Spleen (tissue), 11 donors: ENCODE measurements at regions not wholly inside any gene's neighbourhood (a gene's known extent, or its start where the extent isn't known, plus 50 kb on each side); places are given as distances from the start of the nearest gene placed in this dataset.

Source experiments
- DNase-seq: peaks from one replicate; pipeline ENCODE4 v3.0.0-alpha.2; 2020
- H3K27ac ChIP-seq, 8 donors: fragments of 200-600 bp; sonication (generic) in 7 of 8; 1 replicate in 4 of 8; 2 replicates in 4 of 8; pipeline versions ENCODE4 v1.5.0 to v1.8.0; 2016 to 2021; ENCODE audit warnings: inconsistent platforms in 4 of 8, mild to moderate bottlenecking in 4 of 8, moderate library complexity in 1 of 8
- H3K27me3 ChIP-seq, 7 donors: fragments of 200-600 bp; sonication (generic) in 6 of 7; replicated peaks in 1 of 7; 1 replicate in 4 of 7; 2 replicates in 3 of 7; pipeline versions ENCODE4 v1.5.0 to v1.8.0; 2016 to 2021; ENCODE audit warnings: inconsistent platforms in 3 of 7, mild to moderate bottlenecking in 1 of 7
- H3K36me3 ChIP-seq, 6 donors: fragments of 200-600 bp; sonication (generic) in 5 of 6; 1 replicate in 4 of 6; 2 replicates in 2 of 6; pipeline versions ENCODE4 v1.5.0 to v1.8.0; 2016 to 2021; ENCODE audit warnings: inconsistent platforms in 2 of 6
- H3K4me1 ChIP-seq, 6 donors: fragments of 200-600 bp; sonication (generic) in 5 of 6; 1 replicate in 3 of 6; 2 replicates in 3 of 6; pipeline versions ENCODE4 v1.5.0 to v1.8.0; 2016 to 2021; ENCODE audit warnings: inconsistent platforms in 3 of 6
- H3K4me3 ChIP-seq, 8 donors: fragments of 200-600 bp; sonication (generic) in 7 of 8; 1 replicate in 4 of 8; 2 replicates in 4 of 8; pipeline versions ENCODE4 v1.5.0 to v1.8.0; 2016 to 2021; ENCODE audit warnings: inconsistent platforms in 4 of 8, mild to moderate bottlenecking in 4 of 8, moderate library complexity in 2 of 8
- H3K9me3 ChIP-seq, 8 donors: fragments of 200-600 bp; sonication (generic) in 7 of 8; 1 replicate in 4 of 8; 2 replicates in 4 of 8; pipeline versions ENCODE4 v1.5.0 to v1.8.0; 2016 to 2021; ENCODE audit warnings: inconsistent platforms in 4 of 8
- CTCF ChIP-seq, 11 experiments: fragments of 200-600 bp in 7 of 11; fragments of 450-650 bp in 4 of 11; sonication (generic) in 4 of 11; IDR thresholded peaks in 8 of 11; conservative IDR thresholded peaks in 3 of 11; 1 replicate in 7 of 11; 2 replicates in 4 of 11; pipeline versions ENCODE4 v1.4.0 to v1.8.0; 2016 to 2021; ENCODE audit warnings: antibody characterized with exemption in 11 of 11, inconsistent platforms in 4 of 11, mild to moderate bottlenecking in 1 of 11
- POLR2A ChIP-seq, 3 donors: fragments of 450-650 bp; IDR thresholded peaks; one replicate each; pipeline ENCODE4 v1.5.1; 2017; ENCODE audit warnings: antibody characterized with exemption in 3 of 3, mild to moderate bottlenecking in 1 of 3
- POLR2AphosphoS5 ChIP-seq, 3 donors: sonication (generic); formaldehyde crosslinking; IDR thresholded peaks; one replicate each; pipeline ENCODE4 v1.5.1; 2017; ENCODE audit warnings: antibody characterized with exemption in 3 of 3
- WGBS, 5 donors: extraction: QIAGEN DNeasy Blood & Tissue Kit in 3 of 5; methylation state at CpG; one replicate each; pipeline versions ENCODE4 v1.1.5 to v1.1.7; 2013 to 2018; 5-methylcytosine and 5-hydroxymethylcytosine counted together
- intact Hi-C: fragments of 100-400 bp; cut with DNase I; formaldehyde crosslinking; loops from one replicate; pipeline ENCODE4 v1.15.0; 2023; ENCODE audit warnings: low total_unique reads
- donor health status: healthy with polysubstance abuse.
- donor health status: DM: no; HTN: no; CAD: no; lungs with moderate emphysema.
- donor health status: DM: no; HTN: no; CAD: no.
- donor health status: Bipolar disorder and iron deficiency.
- donor health status: healthy.
- donor health status: DM: no; HTN: no; CAD: no.
- donor health status: DM: yes; HTN: yes; CAD: no.

DNA sequence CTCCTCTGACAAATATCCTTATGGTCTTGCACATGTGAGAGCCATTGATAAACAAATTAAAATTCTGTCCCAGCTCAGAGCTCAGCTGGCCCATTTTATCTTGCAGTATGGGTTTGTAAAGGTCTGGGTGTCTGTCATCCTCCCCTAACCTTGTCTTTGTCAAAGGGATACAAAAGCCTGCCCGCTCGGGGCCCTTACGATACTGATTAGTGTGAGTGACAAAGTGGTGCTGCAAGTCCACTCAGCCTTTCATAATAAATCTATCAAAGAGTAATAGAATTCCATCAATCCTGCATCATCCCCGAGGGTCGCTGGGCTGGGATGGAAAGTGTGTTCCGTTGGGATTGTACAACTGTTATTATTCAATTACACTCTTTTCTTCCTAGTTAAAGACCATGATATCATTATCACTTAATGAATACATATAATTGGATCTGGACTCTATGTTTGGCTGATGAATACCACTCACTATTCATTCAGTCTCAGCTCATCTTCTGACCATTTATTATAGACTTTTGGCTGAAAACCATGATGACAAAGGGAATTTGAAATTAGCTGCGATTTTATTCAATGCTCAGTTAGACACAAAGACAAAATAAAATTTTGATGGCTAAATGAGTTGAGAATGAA is 122.5 kb upstream of the FOXD3 start:
- peaks cover 0 to 38% (median 0%) of the 10 kb centered on the region in 7 donors for H3K27me3 ChIP-seq
- intact Hi-C loops, result no loop called here
- no peak for DNase-seq

DNA sequence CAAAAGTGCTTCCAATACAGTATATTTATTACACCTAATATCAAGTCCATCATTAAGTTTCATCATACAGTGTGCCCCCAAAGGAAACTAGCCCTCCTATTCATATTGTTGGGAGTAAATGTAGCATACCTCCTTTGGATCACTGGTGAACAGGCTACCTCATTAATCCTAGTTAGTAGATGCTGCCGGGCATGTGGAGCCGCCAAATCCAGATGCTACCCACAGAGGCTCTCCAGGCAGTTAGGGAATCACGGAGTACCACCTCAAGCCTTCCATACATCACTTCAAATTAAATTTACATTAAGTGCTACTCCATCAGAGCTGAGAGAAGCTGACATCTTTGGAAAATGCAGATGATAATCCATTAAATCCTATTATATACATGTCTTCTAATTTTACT is 121.7 kb upstream of the FOXD3 start:
- Histone ChIP-seq H3K4me3 (no peak overlapping the region), H3K4me1 (no peaks in the 10 kb centered on the region), H3K27me3 (peaks cover 0 to 38% (median 0%) of the 10 kb centered on the region in 7 donors), H3K27ac (no peak overlapping the region), H3K9me3 (no peaks in the 10 kb centered on the region), H3K36me3 (no peaks in the 10 kb centered on the region)
- DNase-seq, result no peak
- TF ChIP-seq POLR2AphosphoS5 (IDR thresholded peaks at IDR 0.05), result no peak
- TF ChIP-seq CTCF (IDR thresholded peaks at IDR 0.05 in 8 of 11, conservative IDR thresholded peaks at IDR 0.05 in 3 of 11), result no peak
- TF ChIP-seq POLR2A (IDR thresholded peaks at IDR 0.05), result no peak
- WGBS, 5 donors, result 61 to 82% (median 63%) methylated on average over 3 of the region's 3 CpGs
- intact Hi-C loops, result no loop called here

More for the DNA sequence above, 122.5 kb upstream of the FOXD3 start:
- Histone ChIP-seq H3K9me3 (no peaks in the 10 kb centered on the region), H3K4me3 (no peak overlapping the region), H3K36me3 (no peaks in the 10 kb centered on the region), H3K27ac (no peak overlapping the region), H3K4me1 (no peaks in the 10 kb centered on the region)
- no peak for TF ChIP-seq POLR2A (IDR thresholded peaks at IDR 0.05)
- no peak for TF ChIP-seq POLR2AphosphoS5 (IDR thresholded peaks at IDR 0.05)
- no peak for TF ChIP-seq CTCF (IDR thresholded peaks at IDR 0.05 in 8 of 11, conservative IDR thresholded peaks at IDR 0.05 in 3 of 11)
- whole genome bisulfite sequencing, 5 donors, result 56 to 70% (median 59%) methylated on average over 7 of the region's 7 CpGs

DNA sequence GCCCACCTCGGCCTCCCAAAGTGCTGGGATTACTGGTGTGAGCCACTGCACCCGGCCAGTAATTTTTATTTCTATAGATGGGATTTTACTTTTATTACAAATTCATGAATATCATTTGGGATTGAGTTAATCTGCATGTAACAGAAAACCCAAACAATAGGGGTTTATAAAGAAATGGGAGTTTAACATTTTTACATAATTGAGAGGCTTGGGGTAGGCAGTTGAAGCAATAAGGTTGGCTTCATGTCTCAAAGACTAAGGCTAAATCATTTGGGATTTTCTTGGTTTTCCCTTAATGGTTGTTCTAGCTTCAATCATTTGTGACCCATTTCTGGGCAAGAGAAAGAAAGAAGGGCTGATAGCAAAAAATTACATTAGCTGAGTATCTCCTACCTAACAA is 118.7 kb upstream of the FOXD3 start:
- no peaks in the 10 kb centered on the region for H3K36me3 ChIP-seq
- H3K27me3 ChIP-seq, result peaks cover 0 to 34% (median 0%) of the 10 kb centered on the region in 7 donors
- no peaks in the 10 kb centered on the region for H3K9me3 ChIP-seq
- WGBS, 5 donors, result 83 to 91% (median 87%) methylated on average over 2 of the region's 2 CpGs
- no peak for TF ChIP-seq POLR2AphosphoS5 (IDR thresholded peaks at IDR 0.05)
- no peak for TF ChIP-seq CTCF (IDR thresholded peaks at IDR 0.05 in 8 of 11, conservative IDR thresholded peaks at IDR 0.05 in 3 of 11)
- no peak for TF ChIP-seq POLR2A (IDR thresholded peaks at IDR 0.05)
- H3K27ac ChIP-seq, result no peak overlapping the region
- intact Hi-C loops, result no loop called here
- DNase-seq, result no peak
- no peaks in the 10 kb centered on the region for H3K4me1 ChIP-seq
- H3K4me3 ChIP-seq, result no peak overlapping the region

GRCh38 chr1:63205776-63206175 is 116.6 kb upstream of the FOXD3 start:
- intact Hi-C loops, result no loop called here
- TF ChIP-seq POLR2A (IDR thresholded peaks at IDR 0.05) (no peak), CTCF (IDR thresholded peaks at IDR 0.05 in 8 of 11, conservative IDR thresholded peaks at IDR 0.05 in 3 of 11) (no peak), POLR2AphosphoS5 (IDR thresholded peaks at IDR 0.05) (no peak)
- no peak overlapping the region for H3K4me3 ChIP-seq
- no peak for DNase-seq
- peaks cover 0 to 15% (median 0%) of the 10 kb centered on the region in 7 donors for H3K27me3 ChIP-seq
- H3K27ac ChIP-seq, result no peak overlapping the region
- H3K36me3 ChIP-seq, result no peaks in the 10 kb centered on the region
- no peaks in the 10 kb centered on the region for H3K4me1 ChIP-seq
- 88 to 93% (median 92%) methylated on average over 3 of the region's 3 CpGs for WGBS, 5 donors
- no peaks in the 10 kb centered on the region for H3K9me3 ChIP-seq
